PC-3 (cell line): ENCODE measurements at regions not wholly inside any gene's neighbourhood (a gene's known extent, or its start where the extent isn't known, plus 50 kb on each side); places are given as distances from the start of the nearest gene placed in this dataset.

Experiments
- EZH2 ChIP-seq: fragments of 300-600 bp; sonication (generic); IDR thresholded peaks from one replicate; pipeline ENCODE4 v1.6.1; 2017; ENCODE audit warnings: antibody characterized with exemption, mild to moderate bottlenecking, low read length; ENCODE audit not compliant: unreplicated experiment
- EZH2phosphoT487 ChIP-seq: fragments of 300-600 bp; sonication (generic); IDR thresholded peaks from 2 replicates; pipeline ENCODE4 v1.6.1; 2018; ENCODE audit warnings: mild to moderate bottlenecking, antibody characterized with exemption, low read length, borderline replicate concordance
- TF ChIP-seq, protein P1 (sequence below): fragments of 300-600 bp; sonication (generic); conservative IDR thresholded peaks from 2 replicates; pipeline ENCODE4 v1.5.1; 2017; ENCODE audit warnings: antibody characterized with exemption, low read depth, mild to moderate bottlenecking, low read length

DNA sequence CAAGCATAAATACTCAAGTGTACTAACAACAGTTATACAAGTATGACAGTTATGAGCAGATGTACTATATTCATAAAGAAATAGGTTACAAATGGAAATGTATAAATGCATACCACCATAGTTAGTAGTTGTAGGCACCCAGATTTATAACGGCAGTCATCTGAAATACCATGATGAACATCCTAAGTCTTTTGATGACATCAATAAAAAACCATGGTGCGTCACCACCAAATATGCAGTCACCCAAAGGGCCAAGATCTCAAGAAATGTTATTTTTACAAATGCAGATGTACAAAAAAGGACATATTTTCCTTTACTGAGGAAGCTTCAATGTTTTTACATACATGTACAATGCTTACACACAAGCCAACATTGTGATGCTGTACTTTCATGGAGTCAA lies 70.8 kb upstream of the XPA start:
- TF ChIP-seq, protein P1, sequence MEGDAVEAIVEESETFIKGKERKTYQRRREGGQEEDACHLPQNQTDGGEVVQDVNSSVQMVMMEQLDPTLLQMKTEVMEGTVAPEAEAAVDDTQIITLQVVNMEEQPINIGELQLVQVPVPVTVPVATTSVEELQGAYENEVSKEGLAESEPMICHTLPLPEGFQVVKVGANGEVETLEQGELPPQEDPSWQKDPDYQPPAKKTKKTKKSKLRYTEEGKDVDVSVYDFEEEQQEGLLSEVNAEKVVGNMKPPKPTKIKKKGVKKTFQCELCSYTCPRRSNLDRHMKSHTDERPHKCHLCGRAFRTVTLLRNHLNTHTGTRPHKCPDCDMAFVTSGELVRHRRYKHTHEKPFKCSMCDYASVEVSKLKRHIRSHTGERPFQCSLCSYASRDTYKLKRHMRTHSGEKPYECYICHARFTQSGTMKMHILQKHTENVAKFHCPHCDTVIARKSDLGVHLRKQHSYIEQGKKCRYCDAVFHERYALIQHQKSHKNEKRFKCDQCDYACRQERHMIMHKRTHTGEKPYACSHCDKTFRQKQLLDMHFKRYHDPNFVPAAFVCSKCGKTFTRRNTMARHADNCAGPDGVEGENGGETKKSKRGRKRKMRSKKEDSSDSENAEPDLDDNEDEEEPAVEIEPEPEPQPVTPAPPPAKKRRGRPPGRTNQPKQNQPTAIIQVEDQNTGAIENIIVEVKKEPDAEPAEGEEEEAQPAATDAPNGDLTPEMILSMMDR: no peak
- TF ChIP-seq EZH2 (no peak), EZH2phosphoT487 (no peak)
